CD4-positive, alpha-beta T cell (primary cell): ENCODE measurements at regions not wholly inside any gene's neighbourhood (a gene's known extent, or its start where the extent isn't known, plus 50 kb on each side); places are given as distances from the start of the nearest gene placed in this dataset.

ENCODE experiments used
- ATAC-seq: fragments of 200-7000 bp; cut with Tn5 transposase; one replicate; pipeline ENCODE4 v1.10.0; 2022; ENCODE audit warnings: mild to moderate bottlenecking; ENCODE audit not compliant: poor library complexity
- CTCF ChIA-PET: fragments of 350-600 bp; sonication (Branson Sonifier 250); formaldehyde crosslinking; loops from one replicate; lab custom pipeline; 2021; ENCODE audit warnings: antibody characterized with exemption, inconsistent platforms; lab: Charles Lee
- POLR2A ChIA-PET: fragments of 350-600 bp; sonication (Branson Sonifier 250); formaldehyde crosslinking; loops from one replicate; lab custom pipeline; 2021; ENCODE audit warnings: antibody characterized with exemption, inconsistent platforms; lab: Charles Lee
- DNase-seq, 14 experiments: peaks; one replicate each; pipeline ENCODE4 v3.0.0-alpha.2; 2013 to 2020; ENCODE audit warnings: mixed read lengths in 2 of 14
- H3K27ac ChIP-seq, 2 donors: one replicate each; pipeline versions ENCODE4 v1.5.1 to v1.7.0; 2013; ENCODE audit warnings: low read length in 2 of 2, low read depth in 1 of 2, mild to moderate bottlenecking in 1 of 2
- H3K27me3 ChIP-seq, 2 experiments: 1 replicate in 1 of 2; 2 replicates in 1 of 2; pipeline versions ENCODE4 v1.6.1 to v1.7.0; 2013; ENCODE audit warnings: low read length in 2 of 2, control low read depth in 1 of 2, mild to moderate bottlenecking in 1 of 2, moderate library complexity in 1 of 2; ENCODE audit not compliant: insufficient read depth in 2 of 2, control insufficient read depth in 1 of 2
- H3K36me3 ChIP-seq: one replicate; pipeline ENCODE4 v1.6.1; 2013; ENCODE audit warnings: low read length, control low read depth; ENCODE audit not compliant: insufficient read depth
- H3K4me1 ChIP-seq: one replicate; pipeline ENCODE4 v1.6.1; 2013; ENCODE audit warnings: low read length, control low read depth; ENCODE audit not compliant: insufficient read depth
- H3K4me3 ChIP-seq: one replicate; pipeline ENCODE4 v1.5.1; 2013; ENCODE audit warnings: mild to moderate bottlenecking, low read length, moderate library complexity
- H3K9me3 ChIP-seq, 2 experiments: 1 replicate in 1 of 2; 2 replicates in 1 of 2; pipeline versions ENCODE4 v1.6.1 to v1.7.0; 2013; ENCODE audit warnings: low read length in 2 of 2, mild to moderate bottlenecking in 2 of 2, control low read depth in 1 of 2, moderate library complexity in 1 of 2; ENCODE audit not compliant: control insufficient read depth in 1 of 2, insufficient read depth in 1 of 2
- H3K27ac Mint-ChIP-seq: one replicate; pipeline ENCODE4 v1.8.0; 2020; ENCODE audit warnings: mixed read lengths
- H3K27me3 Mint-ChIP-seq: one replicate; pipeline ENCODE4 v1.8.0; 2021; ENCODE audit warnings: mixed read lengths
- H3K36me3 Mint-ChIP-seq: one replicate; pipeline ENCODE4 v1.8.0; 2021; ENCODE audit warnings: low read depth, mixed read lengths
- H3K4me1 Mint-ChIP-seq: one replicate; pipeline ENCODE4 v1.8.0; 2021; ENCODE audit warnings: low read depth, mixed read lengths
- H3K4me3 Mint-ChIP-seq: one replicate; pipeline ENCODE4 v1.8.0; 2020; ENCODE audit warnings: mild to moderate bottlenecking, mixed read lengths
- H3K9me3 Mint-ChIP-seq: one replicate; pipeline ENCODE4 v1.8.0; 2020; ENCODE audit warnings: mixed read lengths
- CTCF ChIP-seq: fragments of 200-600 bp; IDR thresholded peaks from one replicate; pipeline ENCODE4 v1.8.0; 2022; ENCODE audit warnings: antibody characterized with exemption, mild to moderate bottlenecking
- intact Hi-C, 2 experiments: fragments of 100-400 bp; cut with DNase I in 1 of 2; cut with micrococcal nuclease in 1 of 2; formaldehyde crosslinking; loops; one replicate each; pipeline versions ENCODE4 v1.15.1 to v1.9.0; 2023 to 2025; cut with DNase I, micrococcal nuclease

GRCh38 chr10:4205113-4205512 is 420.1 kb upstream of the KLF6 start:
- no peak overlapping the region for H3K4me3 ChIP-seq
- H3K27me3 Mint-ChIP-seq = no peaks in the 10 kb centered on the region
- H3K4me1 ChIP-seq = no peaks in the 10 kb centered on the region
- H3K36me3 Mint-ChIP-seq = no peaks in the 10 kb centered on the region
- H3K27ac Mint-ChIP-seq = no peak overlapping the region
- no peak overlapping the region for H3K27ac ChIP-seq
- no peaks in the 10 kb centered on the region for H3K9me3 ChIP-seq
- no peak overlapping the region for H3K4me3 Mint-ChIP-seq
- no peak for ATAC-seq
- intact Hi-C loops = no loop called here
- CTCF ChIA-PET = no interaction called here
- no peaks in the 10 kb centered on the region for H3K4me1 Mint-ChIP-seq
- no peaks in the 10 kb centered on the region for H3K36me3 ChIP-seq
- H3K27me3 ChIP-seq = no peaks in the 10 kb centered on the region
- TF ChIP-seq CTCF = no peak
- H3K9me3 Mint-ChIP-seq = no peaks in the 10 kb centered on the region
- POLR2A ChIA-PET = no interaction called here
- no peak for DNase-seq

- DNase-seq (no peak), ATAC-seq (no peak)
- no peak overlapping the region for H3K27ac Mint-ChIP-seq
- no peak overlapping the region for H3K27ac ChIP-seq
- H3K36me3 Mint-ChIP-seq = no peaks in the 10 kb centered on the region
- H3K36me3 ChIP-seq = no peaks in the 10 kb centered on the region
- ChIA-PET CTCF (no interaction called here), POLR2A (no interaction called here)
- H3K27me3 ChIP-seq = no peaks in the 10 kb centered on the region
- no peaks in the 10 kb centered on the region for H3K4me1 ChIP-seq
- no peaks in the 10 kb centered on the region for H3K4me1 Mint-ChIP-seq
- H3K4me3 Mint-ChIP-seq = no peak overlapping the region
- no peak overlapping the region for H3K4me3 ChIP-seq
- no peak for TF ChIP-seq CTCF
- H3K9me3 ChIP-seq = no peaks in the 10 kb centered on the region
- H3K9me3 Mint-ChIP-seq = no peaks in the 10 kb centered on the region
- intact Hi-C loops = no loop called here
- H3K27me3 Mint-ChIP-seq = no peaks in the 10 kb centered on the region
These were observed 417.9 kb upstream of the KLF6 start for GRCh38 chr10:4202938-4203337.

DNA sequence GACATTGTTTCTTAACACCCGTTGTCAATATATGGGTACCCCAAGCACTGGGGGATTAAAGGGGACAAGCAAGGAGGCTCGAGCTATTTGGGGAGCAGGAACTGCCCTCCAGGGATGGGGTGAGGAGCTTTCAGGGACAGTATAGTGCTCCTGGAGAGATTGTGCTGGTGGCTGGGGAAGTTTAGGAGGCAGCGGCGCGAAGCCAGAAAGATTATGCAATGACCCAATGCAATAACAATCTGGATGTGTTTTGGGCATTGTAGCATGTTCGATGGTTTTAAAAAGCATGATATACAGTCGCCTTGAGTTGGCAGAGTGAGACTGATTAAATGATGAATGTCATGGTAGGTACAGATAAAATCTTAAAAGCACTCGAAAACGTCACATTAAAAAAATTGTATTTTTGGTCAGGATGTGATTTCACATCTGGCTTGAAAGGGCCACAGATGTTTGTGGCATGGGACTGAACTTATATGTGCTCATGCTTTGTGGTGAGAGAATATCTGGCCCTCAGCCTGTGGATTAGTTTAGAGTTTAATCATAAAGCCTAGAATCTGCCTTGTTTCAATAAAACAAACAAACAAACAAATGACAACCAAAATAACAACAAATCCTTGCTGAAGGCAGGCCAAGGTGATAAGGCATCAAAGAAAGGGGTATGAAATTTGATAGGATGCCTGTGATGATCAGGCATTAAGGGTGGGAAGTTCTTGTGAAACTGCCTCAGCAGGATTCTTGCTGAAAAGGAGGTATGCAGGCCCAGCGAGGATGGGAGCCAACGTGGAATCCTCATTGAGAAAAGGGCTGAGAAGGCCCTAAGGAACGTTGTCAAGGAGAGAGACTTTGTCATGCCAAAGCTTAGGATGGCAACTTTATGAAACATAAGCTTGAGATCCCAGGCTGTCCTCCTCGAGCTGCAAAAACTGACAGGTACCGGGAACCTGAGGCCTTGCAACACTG is 417.1 kb upstream of the KLF6 start:
- no peaks in the 10 kb centered on the region for H3K9me3 ChIP-seq
- TF ChIP-seq CTCF = no peak
- Mint-ChIP-seq H3K36me3 (no peaks in the 10 kb centered on the region), H3K9me3 (no peaks in the 10 kb centered on the region), H3K27ac (no peak overlapping the region), H3K27me3 (no peaks in the 10 kb centered on the region), H3K4me1 (no peaks in the 10 kb centered on the region), H3K4me3 (no peak overlapping the region)
- H3K36me3 ChIP-seq = no peaks in the 10 kb centered on the region
- POLR2A ChIA-PET = no interaction called here
- H3K27me3 ChIP-seq = no peaks in the 10 kb centered on the region
- intact Hi-C loops = no loop called here
- no peak overlapping the region for H3K27ac ChIP-seq
- H3K4me1 ChIP-seq = no peaks in the 10 kb centered on the region
- ATAC-seq (no peak), DNase-seq (no peak)
- CTCF ChIA-PET = no interaction called here
- no peak overlapping the region for H3K4me3 ChIP-seq
